NB4 (cell line): ENCODE measurements at regions not wholly inside any gene's neighbourhood (a gene's known extent, or its start where the extent isn't known, plus 50 kb on each side); places are given as distances from the start of the nearest gene placed in this dataset.
A peak's percentile ranks its signal among the peaks of the same experiment; 100 is the strongest.

Experiments
- TF ChIP-seq, protein P1 (sequence below): IDR thresholded peaks from 2 replicates; pipeline ENCODE4 v1.6.1; 2011; ENCODE audit warnings: low read depth, low read length
- TF ChIP-seq, protein P2 (sequence below): IDR thresholded peaks from one replicate; pipeline ENCODE4 v1.5.1; 2012; ENCODE audit warnings: low read depth, low read length

DNA sequence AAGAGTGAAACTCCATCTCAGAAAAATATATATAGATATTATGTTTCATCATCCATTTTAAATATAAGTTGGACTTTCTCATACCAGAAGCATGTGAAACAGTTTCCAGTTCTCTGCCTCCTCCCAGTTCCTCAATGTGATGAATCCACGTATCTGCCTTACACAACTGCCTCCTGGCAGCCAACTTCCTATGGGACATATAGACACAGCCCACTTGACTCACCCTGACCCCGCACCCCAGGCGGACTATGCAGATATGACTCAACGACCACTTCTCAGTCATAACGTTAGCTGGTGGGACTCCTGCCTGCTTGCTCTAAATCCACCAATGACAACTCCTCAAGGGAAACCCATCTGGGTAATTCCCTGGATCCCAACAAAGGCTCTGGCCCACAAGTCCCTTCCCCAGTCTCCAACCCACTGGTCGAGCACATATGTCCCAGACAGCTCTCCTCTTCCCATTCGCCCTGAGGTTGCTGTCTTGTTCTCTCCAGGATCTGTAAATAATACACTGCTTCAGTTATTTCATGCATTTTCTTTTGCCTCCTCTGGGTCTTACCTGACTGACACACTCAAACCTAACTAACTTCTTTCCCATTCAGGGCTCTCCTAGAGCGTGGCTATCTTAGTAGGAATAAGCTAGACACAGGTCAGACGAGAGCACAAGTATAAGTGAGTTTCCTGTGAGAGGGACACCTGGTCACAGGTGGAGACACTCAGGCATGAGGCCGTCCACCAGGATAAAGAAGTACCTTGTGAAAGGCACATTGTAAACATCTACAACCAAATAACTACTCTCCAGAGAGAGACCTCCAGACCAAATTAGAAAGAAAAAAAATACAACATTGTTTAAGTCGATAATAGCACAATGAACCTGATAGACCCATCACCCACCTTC, 548.5 kb downstream of the CD83 start:
- TF ChIP-seq, protein P1, sequence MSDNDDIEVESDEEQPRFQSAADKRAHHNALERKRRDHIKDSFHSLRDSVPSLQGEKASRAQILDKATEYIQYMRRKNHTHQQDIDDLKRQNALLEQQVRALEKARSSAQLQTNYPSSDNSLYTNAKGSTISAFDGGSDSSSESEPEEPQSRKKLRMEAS: peak; percentile 28; the same call in 1 of the 2 replicates
- TF ChIP-seq, protein P2, sequence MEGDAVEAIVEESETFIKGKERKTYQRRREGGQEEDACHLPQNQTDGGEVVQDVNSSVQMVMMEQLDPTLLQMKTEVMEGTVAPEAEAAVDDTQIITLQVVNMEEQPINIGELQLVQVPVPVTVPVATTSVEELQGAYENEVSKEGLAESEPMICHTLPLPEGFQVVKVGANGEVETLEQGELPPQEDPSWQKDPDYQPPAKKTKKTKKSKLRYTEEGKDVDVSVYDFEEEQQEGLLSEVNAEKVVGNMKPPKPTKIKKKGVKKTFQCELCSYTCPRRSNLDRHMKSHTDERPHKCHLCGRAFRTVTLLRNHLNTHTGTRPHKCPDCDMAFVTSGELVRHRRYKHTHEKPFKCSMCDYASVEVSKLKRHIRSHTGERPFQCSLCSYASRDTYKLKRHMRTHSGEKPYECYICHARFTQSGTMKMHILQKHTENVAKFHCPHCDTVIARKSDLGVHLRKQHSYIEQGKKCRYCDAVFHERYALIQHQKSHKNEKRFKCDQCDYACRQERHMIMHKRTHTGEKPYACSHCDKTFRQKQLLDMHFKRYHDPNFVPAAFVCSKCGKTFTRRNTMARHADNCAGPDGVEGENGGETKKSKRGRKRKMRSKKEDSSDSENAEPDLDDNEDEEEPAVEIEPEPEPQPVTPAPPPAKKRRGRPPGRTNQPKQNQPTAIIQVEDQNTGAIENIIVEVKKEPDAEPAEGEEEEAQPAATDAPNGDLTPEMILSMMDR: no peak
